Fibroblast of mammary gland (primary cell): ENCODE measurements at regions not wholly inside any gene's neighbourhood (a gene's known extent, or its start where the extent isn't known, plus 50 kb on each side); places are given as distances from the start of the nearest gene placed in this dataset.
A peak's percentile ranks its signal among the peaks of the same experiment; 100 is the strongest.

Source experiments
- DNase-seq: peaks from one replicate; pipeline ENCODE4 v3.0.0-alpha.2; 2010; ENCODE audit warnings: low read depth
- H3K4me3 ChIP-seq: 2 replicates; pipeline ENCODE4 v1.5.1; 2011; ENCODE audit warnings: low read depth, mild to moderate bottlenecking, low read length, moderate library complexity; ENCODE audit not compliant: control insufficient read depth
- TF ChIP-seq, protein P1 (sequence below): conservative IDR thresholded peaks from 2 replicates; pipeline ENCODE4 v1.5.1; 2011; ENCODE audit warnings: low read depth, low read length, inconsistent platforms; ENCODE audit not compliant: control insufficient read depth, insufficient read depth

DNA sequence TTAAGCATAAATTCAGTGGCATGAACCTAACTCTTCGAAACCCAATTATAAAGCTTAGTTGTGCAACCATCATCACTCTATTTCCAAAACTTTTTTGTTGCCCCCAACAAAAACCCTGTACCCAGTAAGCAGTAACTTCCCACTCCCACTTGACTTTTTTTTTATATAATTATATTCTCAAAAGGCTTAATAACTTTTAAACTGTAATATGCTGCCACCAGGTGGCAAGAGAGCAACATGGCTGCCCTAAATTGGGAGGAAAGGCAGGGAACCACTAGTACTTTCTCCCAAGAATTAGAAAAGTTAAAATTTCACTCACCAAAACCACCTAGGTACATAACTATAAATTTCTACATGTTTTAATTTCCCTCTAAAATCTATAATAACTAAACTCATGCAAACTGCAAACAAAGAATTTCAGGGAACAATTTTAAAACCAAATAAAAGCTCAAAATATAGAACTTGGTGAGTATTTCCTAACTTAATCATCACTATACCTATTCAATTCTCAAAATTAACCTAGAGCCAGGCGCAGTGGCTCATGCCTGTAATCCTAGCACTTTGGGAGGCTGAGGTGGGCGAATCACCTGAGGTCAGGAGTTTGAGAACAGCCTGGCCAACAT is 50.2 kb upstream of the RNF38 start:
- peak; percentile 65 for DNase-seq
- TF ChIP-seq, protein P1, sequence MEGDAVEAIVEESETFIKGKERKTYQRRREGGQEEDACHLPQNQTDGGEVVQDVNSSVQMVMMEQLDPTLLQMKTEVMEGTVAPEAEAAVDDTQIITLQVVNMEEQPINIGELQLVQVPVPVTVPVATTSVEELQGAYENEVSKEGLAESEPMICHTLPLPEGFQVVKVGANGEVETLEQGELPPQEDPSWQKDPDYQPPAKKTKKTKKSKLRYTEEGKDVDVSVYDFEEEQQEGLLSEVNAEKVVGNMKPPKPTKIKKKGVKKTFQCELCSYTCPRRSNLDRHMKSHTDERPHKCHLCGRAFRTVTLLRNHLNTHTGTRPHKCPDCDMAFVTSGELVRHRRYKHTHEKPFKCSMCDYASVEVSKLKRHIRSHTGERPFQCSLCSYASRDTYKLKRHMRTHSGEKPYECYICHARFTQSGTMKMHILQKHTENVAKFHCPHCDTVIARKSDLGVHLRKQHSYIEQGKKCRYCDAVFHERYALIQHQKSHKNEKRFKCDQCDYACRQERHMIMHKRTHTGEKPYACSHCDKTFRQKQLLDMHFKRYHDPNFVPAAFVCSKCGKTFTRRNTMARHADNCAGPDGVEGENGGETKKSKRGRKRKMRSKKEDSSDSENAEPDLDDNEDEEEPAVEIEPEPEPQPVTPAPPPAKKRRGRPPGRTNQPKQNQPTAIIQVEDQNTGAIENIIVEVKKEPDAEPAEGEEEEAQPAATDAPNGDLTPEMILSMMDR = peak; percentile 75
- H3K4me3 ChIP-seq = no peak overlapping the region
